GM12892 (cell line): ENCODE measurements at regions not wholly inside any gene's neighbourhood (a gene's known extent, or its start where the extent isn't known, plus 50 kb on each side); places are given as distances from the start of the nearest gene placed in this dataset.

Experiments
- POLR2A ChIP-seq: IDR thresholded peaks from 2 replicates; pipeline ENCODE4 v1.6.1; 2011; ENCODE audit warnings: low read depth, low read length, control low read depth
- POLR2AphosphoS5 ChIP-seq: IDR thresholded peaks from 2 replicates; pipeline ENCODE4 v1.6.1; 2011; ENCODE audit warnings: low read depth, low read length, control low read depth
- TAF1 ChIP-seq: IDR thresholded peaks from 2 replicates; pipeline ENCODE4 v1.6.1; 2011; ENCODE audit warnings: low read depth, mild to moderate bottlenecking, control low read depth, low read length, borderline replicate concordance

GRCh38 chr5:2806176-2806575 lies 54.7 kb upstream of the IRX2 start:
- TF ChIP-seq POLR2A (no peak), TAF1 (no peak), POLR2AphosphoS5 (no peak)
